SH-SY5Y (cell line): ENCODE measurements at regions not wholly inside any gene's neighbourhood (a gene's known extent, or its start where the extent isn't known, plus 50 kb on each side); places are given as distances from the start of the nearest gene placed in this dataset.

ENCODE experiments used
- GATA2 ChIP-seq: IDR thresholded peaks from 2 replicates; pipeline ENCODE4 v1.6.1; 2011; ENCODE audit warnings: mild to moderate bottlenecking, low read depth, low read length
- GATA3 ChIP-seq: IDR thresholded peaks from 2 replicates; pipeline ENCODE4 v1.6.1; 2011; ENCODE audit warnings: low read depth, mild to moderate bottlenecking, low read length, moderate library complexity

- TF ChIP-seq GATA2 (no peak), GATA3 (no peak)
Observed at GRCh38 chr12:28879379-28879778, 269.7 kb upstream of the FAR2 start.
